SH-SY5Y (cell line): ENCODE measurements at regions not wholly inside any gene's neighbourhood (a gene's known extent, or its start where the extent isn't known, plus 50 kb on each side); places are given as distances from the start of the nearest gene placed in this dataset.

ENCODE experiments used
- GATA2 ChIP-seq: IDR thresholded peaks from 2 replicates; pipeline ENCODE4 v1.6.1; 2011; ENCODE audit warnings: mild to moderate bottlenecking, low read depth, low read length
- GATA3 ChIP-seq: IDR thresholded peaks from 2 replicates; pipeline ENCODE4 v1.6.1; 2011; ENCODE audit warnings: low read depth, mild to moderate bottlenecking, low read length, moderate library complexity

GRCh38 chr17:72011561-72011960 is 109.3 kb upstream of the SOX9 start:
- TF ChIP-seq GATA3: no peak
- TF ChIP-seq GATA2: no peak
